ENCODE measurements at regions not wholly inside any gene's neighbourhood (a gene's known extent, or its start where the extent isn't known, plus 50 kb on each side); places are given as distances from the start of the nearest gene placed in this dataset.

DNA sequence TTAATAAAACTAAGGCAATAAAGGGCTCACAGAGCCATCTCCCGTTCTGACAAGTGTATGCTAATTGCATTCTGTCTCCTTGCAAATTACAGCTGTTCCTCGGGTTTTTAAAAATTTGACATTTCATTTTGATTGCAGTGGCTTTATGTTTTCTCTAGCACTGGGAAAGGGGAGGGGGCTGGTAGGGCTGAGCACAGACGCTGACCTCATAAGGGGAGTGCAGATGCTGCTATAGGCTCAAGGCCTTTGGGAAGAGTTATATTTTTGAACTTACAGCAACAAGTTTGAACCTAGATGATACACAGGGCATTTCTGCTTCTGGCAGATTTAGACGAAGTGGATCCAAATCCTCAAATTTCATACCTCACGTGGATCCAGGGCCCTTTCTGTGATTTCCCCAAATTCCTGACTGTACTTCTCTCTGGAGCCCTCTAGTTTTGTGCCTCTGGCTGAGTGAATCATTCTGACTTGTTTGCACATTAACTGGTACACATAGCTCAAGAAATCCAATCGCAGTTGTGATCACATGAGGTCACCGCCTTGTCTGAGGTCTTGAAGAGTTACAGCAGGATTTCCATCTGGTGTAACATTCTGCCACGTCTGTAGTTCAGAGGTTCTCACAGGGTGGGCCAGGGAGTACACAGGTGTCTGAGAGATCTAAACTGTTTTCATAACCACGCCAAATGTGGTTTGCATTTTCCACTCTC is 230.3 kb downstream of the C1orf94 start:
- no peak for DNase-seq (ENCODE audit: low read depth)
- TF ChIP-seq, protein P1, sequence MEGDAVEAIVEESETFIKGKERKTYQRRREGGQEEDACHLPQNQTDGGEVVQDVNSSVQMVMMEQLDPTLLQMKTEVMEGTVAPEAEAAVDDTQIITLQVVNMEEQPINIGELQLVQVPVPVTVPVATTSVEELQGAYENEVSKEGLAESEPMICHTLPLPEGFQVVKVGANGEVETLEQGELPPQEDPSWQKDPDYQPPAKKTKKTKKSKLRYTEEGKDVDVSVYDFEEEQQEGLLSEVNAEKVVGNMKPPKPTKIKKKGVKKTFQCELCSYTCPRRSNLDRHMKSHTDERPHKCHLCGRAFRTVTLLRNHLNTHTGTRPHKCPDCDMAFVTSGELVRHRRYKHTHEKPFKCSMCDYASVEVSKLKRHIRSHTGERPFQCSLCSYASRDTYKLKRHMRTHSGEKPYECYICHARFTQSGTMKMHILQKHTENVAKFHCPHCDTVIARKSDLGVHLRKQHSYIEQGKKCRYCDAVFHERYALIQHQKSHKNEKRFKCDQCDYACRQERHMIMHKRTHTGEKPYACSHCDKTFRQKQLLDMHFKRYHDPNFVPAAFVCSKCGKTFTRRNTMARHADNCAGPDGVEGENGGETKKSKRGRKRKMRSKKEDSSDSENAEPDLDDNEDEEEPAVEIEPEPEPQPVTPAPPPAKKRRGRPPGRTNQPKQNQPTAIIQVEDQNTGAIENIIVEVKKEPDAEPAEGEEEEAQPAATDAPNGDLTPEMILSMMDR (IDR thresholded peaks at IDR 0.05; ENCODE audit: insufficient read depth, low read depth, low read length): no peak
- no peak overlapping the region for H3K4me3 ChIP-seq (ENCODE audit: low read depth, low read length)

DNA sequence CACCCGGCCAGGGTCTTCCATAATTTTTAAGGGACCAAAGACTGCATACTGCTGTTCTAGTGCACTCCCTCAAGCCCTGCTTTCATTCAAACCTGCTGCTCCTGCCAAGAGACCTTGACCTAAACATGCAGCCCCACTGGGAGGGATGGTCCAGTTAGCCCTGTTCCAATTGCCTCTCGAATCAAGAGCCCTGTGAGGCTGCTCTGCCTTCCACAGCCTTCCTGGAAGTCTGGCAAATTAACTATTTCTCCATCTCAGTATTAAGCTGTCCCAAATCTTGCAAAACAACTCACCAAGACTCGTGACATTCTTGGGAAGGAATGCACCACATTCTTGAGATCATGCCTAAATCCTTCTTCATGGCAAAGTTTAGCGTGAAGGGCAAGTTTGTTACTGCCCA is 231.3 kb downstream of the C1orf94 start:
- H3K4me3 ChIP-seq (ENCODE audit: low read depth, low read length): no peak overlapping the region
- DNase-seq (ENCODE audit: low read depth): no peak
- TF ChIP-seq, protein P1 (IDR thresholded peaks at IDR 0.05; ENCODE audit: insufficient read depth, low read depth, low read length): no peak

DNA sequence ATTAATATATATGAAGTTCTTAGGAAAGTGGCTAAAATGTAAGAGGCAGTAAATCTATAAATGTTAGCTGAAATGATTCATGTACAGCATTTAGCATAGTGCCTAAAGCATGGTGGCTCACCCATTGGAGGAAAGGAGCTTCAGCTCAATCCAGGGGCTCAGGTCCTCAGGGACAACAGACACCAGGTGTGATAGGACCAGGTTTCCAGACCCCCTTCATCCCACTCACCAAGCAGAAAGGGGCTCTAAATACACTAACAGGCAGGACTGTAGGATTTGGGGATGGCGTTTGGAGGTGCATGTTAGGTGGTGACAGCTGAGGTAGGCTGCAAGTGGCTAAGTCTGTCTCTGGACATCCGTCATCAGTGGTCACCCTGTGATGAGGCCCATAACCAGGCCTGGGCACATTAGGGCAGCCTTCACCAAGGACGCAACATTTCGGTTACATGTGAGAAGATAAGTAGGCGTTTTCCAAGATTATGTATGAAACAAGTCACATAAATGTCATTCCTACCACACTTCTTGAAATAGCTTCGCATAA is 233.1 kb downstream of the C1orf94 start:
- no peak for DNase-seq (ENCODE audit: low read depth)
- no peak overlapping the region for H3K4me3 ChIP-seq (ENCODE audit: low read depth, low read length)
- TF ChIP-seq, protein P1 (IDR thresholded peaks at IDR 0.05; ENCODE audit: insufficient read depth, low read depth, low read length): no peak

DNA sequence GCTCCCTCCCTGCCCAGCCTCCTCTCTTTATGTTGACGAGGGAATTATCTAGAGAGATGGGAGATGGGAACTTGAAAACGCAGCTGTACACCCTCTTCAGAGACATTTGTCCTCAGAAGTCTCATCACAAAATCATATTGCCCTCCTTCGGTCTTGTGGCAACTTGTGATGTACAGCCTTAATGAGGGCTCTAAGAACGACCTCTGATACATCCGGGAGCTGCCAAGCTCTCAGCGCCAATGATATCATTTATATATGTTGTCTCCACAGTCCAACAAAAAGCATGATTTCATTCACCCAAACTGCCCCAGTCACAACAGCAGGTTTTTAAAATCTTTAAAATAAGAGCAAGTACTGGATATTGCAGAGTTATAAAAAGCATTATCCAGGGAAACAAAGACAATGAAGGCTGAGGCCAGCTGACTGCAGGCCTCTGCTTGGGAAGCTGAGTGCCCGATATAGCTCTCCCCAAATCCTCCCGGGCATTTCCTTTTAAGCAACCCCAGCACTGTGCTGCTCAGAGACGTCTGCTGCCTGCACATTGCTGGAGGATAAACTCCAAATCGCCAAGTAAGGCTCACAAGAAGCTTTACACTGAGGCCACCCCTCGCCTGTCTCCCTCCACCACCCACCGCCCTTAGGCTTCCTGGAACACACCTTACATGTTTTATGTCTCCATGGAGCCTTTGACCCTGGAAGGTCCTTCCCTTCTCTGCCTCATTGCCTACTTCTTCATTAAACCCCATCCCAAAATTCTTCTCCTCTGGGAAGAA is 236.1 kb downstream of the C1orf94 start:
- no peak overlapping the region for H3K4me3 ChIP-seq (ENCODE audit: low read depth, low read length)
- no peak for DNase-seq (ENCODE audit: low read depth)
- TF ChIP-seq, protein P1 (IDR thresholded peaks at IDR 0.05; ENCODE audit: insufficient read depth, low read depth, low read length): no peak

DNA sequence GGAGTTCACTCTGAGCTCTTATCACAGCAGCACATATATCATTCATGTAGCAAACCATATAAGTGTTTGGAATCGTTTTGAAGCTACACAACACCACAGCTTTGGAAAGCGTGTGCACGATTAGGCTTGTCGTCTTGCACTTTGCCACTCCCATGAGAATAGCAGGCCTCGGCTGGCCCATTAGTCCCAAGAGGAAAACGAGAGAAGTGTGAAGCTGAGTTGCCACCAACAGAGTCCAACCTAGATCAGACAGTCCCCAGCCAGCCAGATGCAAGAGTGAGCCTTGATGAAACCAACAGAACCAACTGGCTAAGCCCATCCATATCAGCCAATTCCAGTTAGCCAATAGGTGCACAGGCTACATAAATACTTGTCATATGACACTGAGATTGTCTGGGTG is 238.4 kb downstream of the C1orf94 start:
- TF ChIP-seq, protein P1 (IDR thresholded peaks at IDR 0.05; ENCODE audit: insufficient read depth, low read depth, low read length): no peak
- DNase-seq (ENCODE audit: low read depth): no peak
- H3K4me3 ChIP-seq (ENCODE audit: low read depth, low read length): no peak overlapping the region

DNA sequence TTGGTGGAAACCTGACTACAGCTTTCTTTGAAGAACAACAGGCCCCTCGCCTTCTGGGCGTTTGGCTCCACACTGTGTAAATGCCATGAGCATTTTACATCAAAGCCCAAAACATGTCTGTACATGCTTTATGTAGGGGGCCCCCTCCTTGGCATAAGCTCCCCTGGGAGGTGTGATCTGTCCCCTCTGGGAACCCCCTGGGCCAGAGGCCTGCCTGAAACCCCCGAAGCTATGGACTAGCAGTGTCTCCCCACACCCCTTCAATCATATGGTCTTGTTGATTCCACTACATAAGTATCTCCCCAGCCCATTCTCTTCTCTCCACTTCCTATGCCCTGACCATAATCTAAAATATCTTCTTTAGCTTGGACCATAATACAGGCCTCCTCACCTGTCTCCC is 241.5 kb downstream of the C1orf94 start:
- DNase-seq (ENCODE audit: low read depth): no peak
- TF ChIP-seq, protein P1 (IDR thresholded peaks at IDR 0.05; ENCODE audit: insufficient read depth, low read depth, low read length): no peak
- no peak overlapping the region for H3K4me3 ChIP-seq (ENCODE audit: low read depth, low read length)

Measured in fibroblast of villous mesenchyme (primary cell).